ENCODE measurements at regions not wholly inside any gene's neighbourhood (a gene's known extent, or its start where the extent isn't known, plus 50 kb on each side); places are given as distances from the start of the nearest gene placed in this dataset.

GRCh38 chr2:133986081-133986837, 267.6 kb upstream of the MGAT5 start:
- no peak for TF ChIP-seq CTCF (IDR thresholded peaks at IDR 0.05)
- no peak for TF ChIP-seq POLR2A (IDR thresholded peaks at IDR 0.05)

Measured in right lobe of liver (tissue), 4 donors.